EH (cell line): ENCODE measurements at regions not wholly inside any gene's neighbourhood (a gene's known extent, or its start where the extent isn't known, plus 50 kb on each side); places are given as distances from the start of the nearest gene placed in this dataset.

Experiments
- DNase-seq: peaks from one replicate; pipeline ENCODE4 v3.0.0-alpha.2; 2015; ENCODE audit warnings: low read depth

DNA sequence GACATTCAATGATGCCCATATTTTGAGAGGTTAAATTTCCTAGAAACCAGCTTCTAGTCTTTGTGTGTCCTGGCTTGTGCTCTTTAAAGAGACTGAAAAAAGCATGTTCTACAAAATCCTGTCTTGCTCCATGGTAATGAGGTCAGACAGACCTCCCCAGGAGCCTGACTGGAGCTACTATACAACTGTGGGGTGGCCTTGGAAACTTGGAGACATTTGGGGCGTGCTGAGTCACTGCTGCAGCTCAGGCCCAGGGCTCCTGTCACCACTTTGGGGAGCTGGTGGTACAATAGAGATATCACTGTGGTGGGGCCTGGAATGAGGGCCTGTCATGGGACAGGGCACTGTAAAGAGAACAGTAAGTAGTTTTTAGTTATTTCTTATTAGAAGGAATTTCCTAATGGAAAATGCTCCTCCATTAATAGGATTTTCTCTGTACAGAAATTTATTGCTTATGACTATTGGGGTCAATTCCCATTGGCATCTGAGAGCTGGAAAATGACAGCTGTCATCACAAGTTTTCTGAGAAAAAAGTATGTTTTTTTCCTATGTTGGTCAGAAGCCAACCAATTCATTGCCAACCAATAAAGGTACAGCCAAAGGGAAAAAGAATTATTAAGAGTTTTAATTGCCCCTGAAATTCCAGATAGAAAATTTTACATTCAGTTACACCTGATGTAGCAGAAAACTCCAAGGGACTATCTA, 207.4 kb upstream of the JADE1 start:
- peak; percentile 47 for DNase-seq

DNA sequence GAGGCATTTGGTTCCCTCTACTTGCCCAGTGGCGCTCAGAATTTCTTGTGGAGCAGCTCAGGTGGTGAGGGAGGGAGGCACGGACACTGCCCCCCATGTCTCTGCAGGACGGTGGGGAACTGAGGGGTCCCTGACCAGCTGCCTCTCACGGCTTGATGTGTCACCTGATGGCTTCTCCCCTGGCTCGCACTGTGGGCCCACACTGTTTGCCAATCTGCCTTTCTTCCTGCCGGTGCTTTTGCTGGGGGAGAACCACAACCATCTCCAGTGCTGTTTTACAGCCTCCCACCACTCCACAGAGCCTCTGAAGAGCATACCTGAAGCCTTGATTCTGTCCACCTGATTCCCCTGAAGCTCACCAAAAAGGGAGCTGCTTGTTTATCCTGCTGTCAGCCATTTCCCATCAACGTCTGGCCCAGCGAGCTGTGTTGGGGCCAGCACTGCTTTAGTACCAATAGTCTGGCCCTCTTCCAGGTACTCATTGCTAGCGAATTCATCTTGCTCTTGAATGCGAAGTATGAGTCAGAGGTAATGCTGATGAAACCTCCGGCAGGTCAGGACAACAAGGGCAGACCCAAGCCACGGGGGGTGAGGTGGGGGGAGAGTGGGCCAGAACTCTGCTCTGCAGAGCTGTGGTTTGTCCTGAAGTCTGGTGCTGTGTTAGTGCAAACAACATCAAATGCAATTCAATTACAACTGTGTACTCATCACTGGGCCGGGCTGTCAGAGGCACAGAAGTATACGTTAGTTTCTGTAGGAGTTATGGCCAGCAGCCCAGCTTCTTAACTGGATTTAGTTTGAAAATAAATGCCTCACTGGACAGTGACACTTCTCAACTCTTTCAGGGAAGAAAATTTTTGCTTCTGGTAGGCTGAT, 208.3 kb upstream of the JADE1 start:
- DNase-seq, result peak; percentile 93

DNA sequence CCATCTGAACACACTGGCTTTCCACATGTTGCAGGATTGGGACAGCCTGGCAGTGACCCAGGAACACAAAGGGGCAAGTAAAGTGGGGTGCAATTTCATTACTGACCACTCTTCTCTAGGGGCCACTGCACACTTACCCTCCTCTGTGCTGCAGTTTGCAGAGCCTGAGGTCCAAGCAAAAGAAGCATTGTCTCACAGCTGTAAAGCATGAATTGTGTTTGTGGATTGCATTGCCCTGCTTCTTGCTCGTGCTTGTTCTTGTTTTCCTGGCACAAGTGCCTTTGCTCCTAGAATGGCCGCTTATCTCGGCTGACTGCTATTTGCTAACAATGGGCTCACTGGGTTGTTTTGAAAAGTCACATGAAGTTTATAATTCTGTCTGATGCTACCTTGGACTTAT, 209.1 kb upstream of the JADE1 start:
- no peak for DNase-seq

GRCh38 chr4:128597500-128597899, 212.0 kb upstream of the JADE1 start:
- no peak for DNase-seq

- DNase-seq, result no peak
Measured at GRCh38 chr4:128596853-128597252, 212.6 kb upstream of the JADE1 start.

GRCh38 chr4:128596115-128596514, 213.4 kb upstream of the JADE1 start:
- no peak for DNase-seq

DNA sequence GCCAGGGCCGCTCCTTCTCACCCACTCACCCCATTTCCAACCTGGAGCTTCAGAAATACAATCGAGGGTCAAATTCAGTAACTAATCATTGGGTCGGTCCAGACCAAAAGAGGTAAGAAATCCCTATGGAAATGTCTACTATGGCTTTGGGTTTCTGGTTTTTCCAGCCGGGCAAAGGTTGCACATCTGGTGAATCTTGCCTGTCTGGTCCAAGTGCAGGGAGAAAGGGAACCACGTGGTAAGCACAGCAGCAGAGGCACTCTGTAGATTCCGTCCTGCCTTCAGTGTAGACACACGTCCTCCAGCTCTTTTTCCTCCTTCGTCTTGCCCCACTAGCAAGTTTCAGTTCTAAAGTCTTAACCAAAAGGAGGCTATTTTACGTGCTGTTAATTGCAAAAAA, 218.0 kb upstream of the JADE1 start:
- no peak for DNase-seq

DNA sequence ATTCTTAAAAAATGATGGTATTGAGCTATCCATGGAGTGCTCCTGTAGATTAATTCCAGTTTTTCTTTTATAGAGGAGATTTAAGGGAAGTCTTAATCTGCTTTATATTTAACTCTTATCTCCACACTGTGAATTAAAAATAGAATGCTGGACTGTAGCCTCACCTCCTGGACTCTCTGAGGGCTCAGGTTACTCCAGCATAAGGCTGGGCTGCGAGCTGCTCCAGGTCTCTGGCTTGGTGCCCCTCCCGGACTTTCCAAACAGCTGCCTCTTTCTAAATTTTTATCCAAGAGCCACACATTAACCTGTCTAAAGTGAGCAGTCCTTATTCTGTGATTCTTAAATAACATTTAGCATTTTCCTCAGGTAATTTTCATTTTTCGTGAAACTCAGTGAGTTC, 218.7 kb upstream of the JADE1 start:
- no peak for DNase-seq

DNA sequence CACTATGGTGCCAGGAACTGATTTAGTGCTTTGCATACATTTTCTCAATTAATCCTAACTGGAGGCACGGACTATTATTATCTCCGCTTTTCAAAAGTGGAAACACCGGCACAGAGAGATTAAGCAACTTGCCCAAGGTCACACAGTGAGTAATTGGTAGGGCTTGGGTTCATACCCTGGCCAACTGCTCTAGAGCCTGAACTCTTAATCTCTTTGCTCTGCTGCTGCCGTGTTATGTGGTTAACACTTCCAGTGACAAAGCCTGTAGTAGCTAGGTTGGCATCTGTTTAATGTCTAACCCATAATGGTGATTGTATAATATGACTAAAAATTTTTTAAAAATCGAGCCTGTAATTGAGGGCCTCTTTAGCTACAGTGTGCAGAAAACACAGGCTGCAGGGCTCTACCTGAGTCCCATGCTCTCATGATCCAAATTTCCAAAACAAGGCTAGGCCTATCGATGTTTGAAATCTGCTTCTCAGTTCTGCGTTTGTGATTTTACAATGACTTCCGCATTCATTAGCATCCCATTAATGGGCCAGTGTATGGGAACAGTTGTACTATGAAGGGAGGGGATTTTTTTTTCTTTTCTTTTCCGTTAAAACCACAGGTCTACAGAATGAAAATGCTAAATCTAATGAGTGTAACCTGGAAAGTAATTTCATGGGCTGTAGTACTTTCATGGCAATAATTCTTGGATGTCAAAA, 219.3 kb upstream of the JADE1 start:
- no peak for DNase-seq

GRCh38 chr4:128589384-128589965, 220.0 kb upstream of the JADE1 start:
- no peak for DNase-seq

DNA sequence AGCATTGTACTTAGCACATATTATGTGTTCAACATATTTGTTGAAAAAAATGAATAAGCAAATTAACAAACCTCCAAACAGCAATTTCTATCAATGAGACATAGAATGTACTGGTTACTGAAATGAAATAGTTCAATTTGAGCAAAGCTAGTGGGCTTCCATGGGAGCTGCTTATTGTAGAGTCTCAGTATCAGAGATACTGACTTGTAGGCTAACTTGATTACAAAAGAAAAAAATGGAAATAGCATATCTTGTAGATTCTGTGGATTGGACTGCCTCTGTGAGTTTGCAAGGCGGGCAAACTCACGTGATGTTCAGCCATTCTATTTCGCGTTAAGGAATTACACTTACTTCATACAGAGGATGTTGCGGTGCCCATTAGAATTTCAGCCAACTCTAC, 222.1 kb upstream of the JADE1 start:
- no peak for DNase-seq

GRCh38 chr4:128583753-128584712, 225.5 kb upstream of the JADE1 start:
- no peak for DNase-seq

- DNase-seq, result no peak
Measured at GRCh38 chr4:128582427-128582870, 227.1 kb upstream of the JADE1 start.

DNA sequence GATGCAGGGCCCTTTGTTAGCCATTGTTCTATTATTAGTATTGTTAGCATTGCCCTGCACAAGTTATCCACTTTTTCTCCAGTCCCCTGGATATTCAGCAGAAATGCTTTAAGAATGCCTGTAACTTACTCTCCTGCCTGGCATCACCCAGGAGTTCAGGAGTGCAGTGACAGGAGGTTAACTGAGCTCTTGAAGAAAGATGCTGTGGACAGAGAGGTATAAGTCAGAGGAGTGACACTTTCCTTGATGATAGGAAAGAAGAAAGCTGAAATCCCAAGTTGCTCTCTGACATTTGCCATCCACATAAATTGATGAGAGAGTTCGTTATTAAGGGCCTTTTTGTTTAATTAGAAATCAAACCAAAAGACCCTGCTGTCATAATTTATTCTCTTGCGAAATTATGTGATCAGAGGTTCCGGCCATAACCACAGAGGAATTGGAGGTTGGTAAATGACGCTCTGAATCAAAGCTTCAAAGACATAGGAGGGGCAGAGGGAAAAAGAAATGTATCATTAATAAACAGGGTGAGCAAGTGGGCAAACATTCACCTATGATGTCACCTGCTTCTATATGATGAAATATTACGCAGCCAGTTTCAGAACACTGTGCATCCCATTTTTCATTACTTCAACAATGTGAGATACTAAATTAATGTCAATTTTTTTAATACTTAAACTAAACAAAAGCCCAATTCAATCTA, 230.2 kb upstream of the JADE1 start:
- DNase-seq, result no peak

DNA sequence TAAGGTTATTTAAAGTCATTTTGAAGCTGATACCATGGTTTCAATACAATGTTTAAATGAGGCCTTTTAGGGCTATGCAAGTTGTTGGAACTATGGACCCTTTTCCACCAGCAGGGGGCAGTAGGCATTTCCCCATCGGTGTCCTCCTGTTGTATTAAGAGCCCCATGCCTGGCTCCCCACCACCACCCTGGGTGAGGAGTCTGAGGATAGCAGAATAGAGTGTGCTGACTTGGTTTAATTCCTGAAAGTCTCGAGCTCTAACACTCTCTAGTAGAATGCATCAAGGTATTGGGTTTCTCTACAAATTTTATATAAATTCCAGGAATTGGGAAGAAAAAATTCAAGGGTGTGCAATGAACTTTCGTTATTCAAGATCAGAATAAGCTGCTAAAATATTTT, 234.8 kb upstream of the JADE1 start:
- DNase-seq, result peak; percentile 52

DNA sequence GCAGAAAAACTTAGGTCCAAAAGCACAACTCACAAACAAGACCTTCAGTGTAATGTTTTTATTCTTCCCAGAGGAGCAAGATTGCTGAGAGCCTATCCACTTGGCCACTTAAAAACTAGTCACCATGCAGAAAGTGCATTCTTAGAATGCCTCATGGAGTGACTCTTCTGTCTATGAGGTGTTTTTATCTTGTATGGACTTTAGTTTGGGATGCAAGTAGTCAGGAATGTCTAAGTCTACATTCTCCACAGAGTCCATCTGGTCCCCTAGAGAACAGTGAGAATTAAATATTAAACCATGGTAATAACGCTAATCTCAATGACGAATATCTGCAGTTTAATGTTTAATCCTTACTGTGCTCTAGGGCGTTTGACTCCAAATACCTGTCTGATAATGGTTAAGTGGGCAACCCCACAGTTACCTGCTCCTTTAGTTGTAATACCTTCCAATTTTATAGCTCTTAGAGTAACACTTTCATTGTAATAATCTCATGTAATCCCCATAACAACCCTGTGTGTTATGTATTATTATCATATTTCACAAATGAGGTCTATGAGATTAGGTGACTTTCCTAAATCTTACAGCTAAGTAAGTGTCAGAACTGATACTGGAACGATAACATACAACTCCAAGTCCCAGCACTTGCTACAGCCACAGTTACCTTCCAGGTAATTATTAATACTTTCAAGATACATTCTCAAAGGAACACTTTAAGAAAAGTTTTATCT, 235.6 kb upstream of the JADE1 start:
- peak; percentile 95 for DNase-seq

DNA sequence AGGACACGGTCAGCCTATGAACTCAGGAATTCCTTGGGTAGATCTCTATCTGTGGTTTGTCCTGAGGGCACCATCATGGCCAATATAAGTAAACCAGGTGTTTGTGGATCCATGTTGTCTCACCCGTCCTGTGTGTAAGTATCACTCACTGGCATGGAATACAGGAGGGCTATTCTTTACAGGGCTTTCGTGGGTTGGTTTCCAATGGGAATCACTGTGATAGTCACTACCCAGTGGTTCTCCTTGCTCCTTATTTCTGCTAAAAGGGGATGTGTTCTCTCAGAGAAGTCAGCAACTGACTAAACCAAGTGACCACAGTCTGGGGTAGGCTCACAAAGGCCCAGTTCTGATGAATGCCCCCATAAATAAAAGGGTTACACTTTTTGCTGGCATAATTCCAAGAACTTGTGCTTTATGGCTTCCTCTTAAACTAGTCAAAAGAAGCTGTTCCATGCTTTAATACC, 236.7 kb upstream of the JADE1 start:
- DNase-seq, result no peak

DNA sequence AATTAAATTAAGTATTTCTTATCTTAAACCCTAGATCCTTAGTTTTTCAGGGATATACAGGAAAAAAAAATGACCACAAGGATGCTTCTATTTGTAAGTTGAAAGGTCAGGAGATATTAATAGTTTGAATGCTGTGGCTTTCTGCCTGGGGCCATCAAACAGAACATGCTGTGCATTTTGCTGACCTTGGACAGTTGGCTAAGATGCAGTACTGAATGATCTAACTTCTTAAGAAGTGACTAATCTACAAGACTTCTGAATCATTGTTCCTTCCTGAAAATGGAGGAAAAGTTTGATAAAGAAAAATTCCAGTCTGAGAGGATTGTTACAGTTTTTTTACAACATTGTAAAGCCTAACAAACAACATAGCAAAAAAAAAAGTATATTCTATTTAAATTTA, 237.8 kb upstream of the JADE1 start:
- DNase-seq, result peak; percentile 98

- DNase-seq, result peak; percentile 66
Measured at GRCh38 chr4:128570387-128570975, 239.0 kb upstream of the JADE1 start.
